Cardiac fibroblast (primary cell): ENCODE measurements at regions not wholly inside any gene's neighbourhood (a gene's known extent, or its start where the extent isn't known, plus 50 kb on each side); places are given as distances from the start of the nearest gene placed in this dataset.

Experiments
- DNase-seq, 2 donors: peaks; one replicate each; pipeline versions ENCODE4 v3.0.0 to v3.0.0-alpha.2; 2010; ENCODE audit warnings: low read depth in 2 of 2
- H3K4me3 ChIP-seq, 2 donors: replicated peaks in 1 of 2; 1 replicate in 1 of 2; 2 replicates in 1 of 2; pipeline ENCODE4 v1.5.1; 2011; ENCODE audit warnings: low read depth in 2 of 2, low read length in 2 of 2, mild to moderate bottlenecking in 2 of 2, moderate library complexity in 1 of 2
- CTCF ChIP-seq: IDR thresholded peaks from one replicate; pipeline ENCODE4 v1.5.1; 2011; ENCODE audit warnings: low read depth, mild to moderate bottlenecking, low read length, inconsistent platforms

- H3K4me3 ChIP-seq, result no peak overlapping the region
- DNase-seq, result no peak
- TF ChIP-seq CTCF, result no peak
Measured at GRCh38 chr19:32165141-32165540, 180.3 kb upstream of the ZNF507 start.

GRCh38 chr19:32165750-32166149 is 179.7 kb upstream of the ZNF507 start:
- H3K4me3 ChIP-seq, result no peak overlapping the region
- DNase-seq, result no peak
- TF ChIP-seq CTCF, result no peak

DNA sequence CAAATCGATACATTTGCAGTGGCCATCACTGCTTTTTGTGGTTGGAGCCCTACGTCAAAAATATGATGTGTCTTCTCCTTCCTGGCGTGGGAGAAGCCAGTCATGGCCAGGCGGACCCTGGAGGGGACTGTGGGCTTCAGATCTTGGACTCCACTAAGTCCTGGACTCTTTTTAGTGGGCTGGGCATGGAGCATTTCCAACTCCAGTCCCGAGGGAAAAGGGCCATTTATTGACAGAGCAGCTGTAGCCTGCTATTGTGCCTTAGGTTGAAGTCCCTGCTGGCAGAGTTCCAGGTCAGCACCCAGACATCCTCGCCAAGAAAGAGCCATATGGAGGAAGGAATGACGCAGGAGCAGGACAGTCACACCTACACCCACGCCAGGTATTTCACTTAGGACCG is 179.2 kb upstream of the ZNF507 start:
- TF ChIP-seq CTCF, result no peak
- H3K4me3 ChIP-seq, result no peak overlapping the region
- no peak for DNase-seq

DNA sequence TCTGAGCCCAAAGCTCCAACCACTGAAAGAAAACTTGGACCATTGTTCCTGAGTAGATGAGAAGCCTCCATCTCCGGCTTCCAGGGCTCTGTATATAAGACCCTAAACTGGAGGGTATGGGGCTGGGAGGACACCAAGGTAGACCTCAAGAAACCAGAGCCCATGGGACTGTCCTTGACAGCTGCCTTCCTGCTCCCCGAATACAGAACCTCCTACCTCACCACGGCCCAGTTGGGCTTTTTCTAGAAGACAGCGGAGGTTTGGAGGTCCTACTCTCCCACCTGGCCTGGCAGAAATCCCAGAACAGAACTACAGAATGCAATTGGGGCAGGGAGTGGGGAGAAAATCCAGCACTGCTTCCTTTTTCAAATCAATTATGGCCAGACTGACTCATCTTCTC is 177.3 kb upstream of the ZNF507 start:
- DNase-seq, result no peak
- H3K4me3 ChIP-seq, result no peak overlapping the region
- no peak for TF ChIP-seq CTCF

GRCh38 chr19:32168606-32169005 is 176.8 kb upstream of the ZNF507 start:
- no peak for TF ChIP-seq CTCF

DNA sequence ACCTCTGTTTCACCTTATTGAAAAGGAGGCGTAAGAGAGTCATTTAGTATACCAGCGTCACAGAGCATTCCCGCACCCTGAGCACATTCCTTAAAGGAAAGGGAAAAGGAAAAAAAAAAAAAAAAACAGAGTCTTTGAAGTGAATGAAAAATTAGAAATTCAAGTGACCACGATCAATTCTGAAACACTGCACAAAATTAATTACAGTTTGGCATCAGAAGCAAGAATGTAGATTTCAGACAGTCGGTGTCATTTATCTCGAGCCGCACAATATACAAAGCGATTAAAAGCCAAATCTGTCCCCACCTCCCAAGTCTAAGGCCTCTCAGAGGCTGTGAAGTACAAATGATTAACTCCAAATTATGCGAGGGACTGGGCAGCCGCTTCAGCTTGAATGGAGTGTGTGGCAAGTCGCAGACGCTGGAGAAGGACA is 173.7 kb upstream of the ZNF507 start:
- no peak overlapping the region for H3K4me3 ChIP-seq
- no peak for DNase-seq
- no peak for TF ChIP-seq CTCF

More at GRCh38 chr19:32168606-32169005, 176.8 kb upstream of the ZNF507 start:
- H3K4me3 ChIP-seq, result no peak overlapping the region
- no peak for DNase-seq

GRCh38 chr19:32172566-32173160 is 172.7 kb upstream of the ZNF507 start:
- no peak for DNase-seq
- TF ChIP-seq CTCF, result no peak
- H3K4me3 ChIP-seq, result no peak overlapping the region
